HepG2 (cell line): ENCODE measurements at regions not wholly inside any gene's neighbourhood (a gene's known extent, or its start where the extent isn't known, plus 50 kb on each side); places are given as distances from the start of the nearest gene placed in this dataset.

Experiments used
- FOXA1 ChIP-seq, 2 experiments: fragments of 450-650 bp in 1 of 2; sonication (generic) in 1 of 2; formaldehyde crosslinking in 1 of 2; IDR thresholded peaks; 2 replicates each; pipeline versions ENCODE4 v1.4.0 to v1.6.1; 2016 to 2020; ENCODE audit warnings: missing genetic modification reagents in 1 of 2
- GABPA ChIP-seq, 2 experiments: IDR thresholded peaks; 2 replicates each; pipeline ENCODE4 v1.6.1; 2011 to 2016; ENCODE audit warnings: low read depth in 2 of 2, low read length in 1 of 2, missing biosample characterization in 1 of 2, missing genetic modification characterization in 1 of 2
- GTF2F1 ChIP-seq: fragments of 150-350 bp; IDR thresholded peaks from 2 replicates; pipeline ENCODE4 v1.6.1; 2014; ENCODE audit warnings: low read length
- NR2C2 ChIP-seq: sonication (generic); formaldehyde crosslinking; IDR thresholded peaks from 2 replicates; pipeline ENCODE4 v1.4.0; 2020; ENCODE audit warnings: missing genetic modification reagents, mild to moderate bottlenecking, moderate library complexity, borderline replicate concordance
- TERF1 ChIP-seq: sonication (generic); formaldehyde crosslinking; IDR thresholded peaks from 2 replicates; pipeline ENCODE4 v1.8.0; 2022; ENCODE audit warnings: mild to moderate bottlenecking, missing genetic modification reagents, moderate library complexity
- ZNF563 ChIP-seq: sonication (generic); formaldehyde crosslinking; IDR thresholded peaks from 2 replicates; pipeline ENCODE4 v1.8.0; 2022; ENCODE audit warnings: mild to moderate bottlenecking, moderate library complexity, missing genetic modification reagents
- ZNF589 ChIP-seq: sonication (generic); formaldehyde crosslinking; conservative IDR thresholded peaks from 2 replicates; pipeline ENCODE4 v1.8.0; 2022; ENCODE audit warnings: mild to moderate bottlenecking, moderate library complexity, missing genetic modification reagents

GRCh38 chr1:5740865-5741860, 251.1 kb downstream of the NPHP4 start:
- TF ChIP-seq ZNF589 (CRISPR knock-in tag) = no peak
- no peak for TF ChIP-seq ZNF563 (CRISPR knock-in tag)
- no peak for TF ChIP-seq GABPA (IDR thresholded peaks at IDR 0.05; ENCODE audit: low read depth, low read length)
- no peak for TF ChIP-seq GABPA (CRISPR knock-in tag; IDR thresholded peaks at IDR 0.05; ENCODE audit: low read depth)
- TF ChIP-seq FOXA1 (IDR thresholded peaks at IDR 0.05) = no peak
- no peak for TF ChIP-seq FOXA1 (CRISPR knock-in tag; IDR thresholded peaks at IDR 0.05)
- no peak for TF ChIP-seq TERF1 (CRISPR knock-in tag)
- no peak for TF ChIP-seq NR2C2
- no peak for TF ChIP-seq GTF2F1
